H9 (cell line): ENCODE measurements at regions not wholly inside any gene's neighbourhood (a gene's known extent, or its start where the extent isn't known, plus 50 kb on each side); places are given as distances from the start of the nearest gene placed in this dataset.

ENCODE experiments used
- DNase-seq: peaks from one replicate; pipeline ENCODE4 v3.0.0-alpha.2; 2017
- H2AFZ ChIP-seq: one replicate; pipeline ENCODE4 v1.6.1; 2013; ENCODE audit warnings: mild to moderate bottlenecking, low read length, control low read depth, moderate library complexity
- H2AK5ac ChIP-seq: 2 replicates; pipeline ENCODE4 v1.6.1; 2013; ENCODE audit warnings: low read length, control low read depth, mixed read lengths; ENCODE audit not compliant: insufficient read length
- H2BK120ac ChIP-seq: one replicate; pipeline ENCODE4 v1.6.1; 2013; ENCODE audit warnings: low read depth, mild to moderate bottlenecking, low read length, control low read depth, inconsistent platforms; ENCODE audit not compliant: poor library complexity, severe bottlenecking
- H2BK12ac ChIP-seq: 2 replicates; pipeline ENCODE4 v1.6.1; 2013; ENCODE audit warnings: low read length, control low read depth, mixed read lengths, low read depth; ENCODE audit not compliant: insufficient read length
- H2BK15ac ChIP-seq: 2 replicates; pipeline ENCODE4 v1.6.1; 2013; ENCODE audit warnings: low read depth, low read length, control low read depth
- H2BK20ac ChIP-seq: one replicate; pipeline ENCODE4 v1.6.1; 2013; ENCODE audit warnings: low read depth, mild to moderate bottlenecking, low read length, control low read depth, inconsistent platforms; ENCODE audit not compliant: poor library complexity, severe bottlenecking
- H2BK5ac ChIP-seq: 2 replicates; pipeline ENCODE4 v1.6.1; 2013; ENCODE audit warnings: low read length, control low read depth, mixed read lengths; ENCODE audit not compliant: insufficient read length
- H3K14ac ChIP-seq: 2 replicates; pipeline ENCODE4 v1.6.1; 2013; ENCODE audit warnings: low read length, control low read depth; ENCODE audit not compliant: insufficient read depth
- H3K18ac ChIP-seq: 2 replicates; pipeline ENCODE4 v1.6.1; 2013; ENCODE audit warnings: low read depth, mild to moderate bottlenecking, mixed read lengths, low read length, control low read depth; ENCODE audit not compliant: insufficient read length
- H3K23ac ChIP-seq: 2 replicates; pipeline ENCODE4 v1.6.1; 2013; ENCODE audit warnings: low read length, control low read depth, mixed read lengths, low read depth; ENCODE audit not compliant: insufficient read length
- H3K23me2 ChIP-seq: 2 replicates; pipeline ENCODE4 v1.6.1; 2013; ENCODE audit warnings: low read depth, mild to moderate bottlenecking, mixed read lengths, low read length, control low read depth; ENCODE audit not compliant: insufficient read length, poor library complexity, severe bottlenecking
- H3K27ac ChIP-seq: 2 replicates; pipeline ENCODE4 v1.5.1; 2013; ENCODE audit warnings: low read length, control low read depth, mixed read lengths, low read depth; ENCODE audit not compliant: insufficient read length
- H3K27me3 ChIP-seq: 2 replicates; pipeline ENCODE4 v1.6.1; 2013; ENCODE audit warnings: low read length, control low read depth, inconsistent platforms; ENCODE audit not compliant: insufficient read depth
- H3K4ac ChIP-seq: 2 replicates; pipeline ENCODE4 v1.6.1; 2013; ENCODE audit warnings: low read depth, mild to moderate bottlenecking, control low read depth, inconsistent platforms, low read length, moderate library complexity
- H3K4me1 ChIP-seq: 2 replicates; pipeline ENCODE4 v1.6.1; 2013; ENCODE audit warnings: low read length, control low read depth, inconsistent platforms; ENCODE audit not compliant: insufficient read depth
- H3K4me2 ChIP-seq: 2 replicates; pipeline ENCODE4 v1.6.1; 2013; ENCODE audit warnings: low read length, control low read depth, mixed read lengths; ENCODE audit not compliant: insufficient read length, insufficient read depth
- H3K56ac ChIP-seq: 2 replicates; pipeline ENCODE4 v1.6.1; 2013; ENCODE audit warnings: low read depth, mild to moderate bottlenecking, mixed read lengths, low read length, control low read depth; ENCODE audit not compliant: insufficient read length
- H3K79me1 ChIP-seq: 2 replicates; pipeline ENCODE4 v1.6.1; 2013; ENCODE audit warnings: low read depth, mild to moderate bottlenecking, moderate library complexity, low read length, control low read depth, inconsistent platforms; ENCODE audit not compliant: insufficient read depth, poor library complexity, severe bottlenecking
- H3K79me2 ChIP-seq: 2 replicates; pipeline ENCODE4 v1.6.1; 2013; ENCODE audit warnings: low read length, control low read depth, inconsistent platforms; ENCODE audit not compliant: insufficient read depth
- H3K9ac ChIP-seq: 2 replicates; pipeline ENCODE4 v1.6.1; 2013; ENCODE audit warnings: low read length, control low read depth, mixed read lengths; ENCODE audit not compliant: insufficient read length; ENCODE audit errors: extremely low read depth
- H3K9me3 ChIP-seq: one replicate; pipeline ENCODE4 v1.6.1; 2013; ENCODE audit warnings: low read depth, low read length, inconsistent platforms; ENCODE audit not compliant: control insufficient read depth
- H3T11ph ChIP-seq: one replicate; pipeline ENCODE4 v1.6.1; 2013; ENCODE audit warnings: mild to moderate bottlenecking, low read length, control low read depth, inconsistent platforms
- H4K20me1 ChIP-seq: one replicate; pipeline ENCODE4 v1.6.1; 2013; ENCODE audit not compliant: control insufficient read depth, insufficient read length, insufficient read depth
- H4K5ac ChIP-seq: 2 replicates; pipeline ENCODE4 v1.6.1; 2013; ENCODE audit warnings: low read depth, mild to moderate bottlenecking, mixed read lengths, low read length, control low read depth; ENCODE audit not compliant: insufficient read length
- H4K8ac ChIP-seq: replicated peaks from 2 replicates; pipeline ENCODE4 v1.6.1; 2013; ENCODE audit warnings: low read length, control low read depth, mixed read lengths, low read depth; ENCODE audit not compliant: insufficient read length
- H4K91ac ChIP-seq: 2 replicates; pipeline ENCODE4 v1.6.1; 2013; ENCODE audit warnings: low read depth, mild to moderate bottlenecking, moderate library complexity, mixed read lengths, low read length, control low read depth; ENCODE audit not compliant: insufficient read length
- H3K27ac Mint-ChIP-seq, 3 experiments: 2 replicates in 2 of 3; 3 replicates in 1 of 3; pipeline ENCODE4 v1.8.0; 2020 to 2021; ENCODE audit warnings: mixed read lengths in 3 of 3, mild to moderate bottlenecking in 1 of 3, moderate library complexity in 1 of 3
- H3K27me3 Mint-ChIP-seq: 2 replicates; pipeline ENCODE4 v1.8.0; 2021; ENCODE audit warnings: low read depth, mild to moderate bottlenecking, moderate library complexity, mixed read lengths
- H3K36me3 Mint-ChIP-seq, 3 experiments: 2 replicates in 2 of 3; 3 replicates in 1 of 3; pipeline ENCODE4 v1.8.0; 2020 to 2021; ENCODE audit warnings: low read depth in 3 of 3, mixed read lengths in 3 of 3; ENCODE audit not compliant: insufficient read depth in 1 of 3
- H3K4me1 Mint-ChIP-seq, 2 experiments: 2 replicates each; pipeline ENCODE4 v1.8.0; 2020; ENCODE audit warnings: mixed read lengths in 2 of 2
- H3K4me3 Mint-ChIP-seq, 2 experiments: 2 replicates in 1 of 2; 3 replicates in 1 of 2; pipeline ENCODE4 v1.8.0; 2020 to 2021; ENCODE audit warnings: mild to moderate bottlenecking in 2 of 2, mixed read lengths in 2 of 2, moderate library complexity in 1 of 2
- H3K9me3 Mint-ChIP-seq, 2 experiments: 2 replicates in 1 of 2; 3 replicates in 1 of 2; pipeline ENCODE4 v1.8.0; 2020; ENCODE audit warnings: mild to moderate bottlenecking in 2 of 2, mixed read lengths in 2 of 2, moderate library complexity in 1 of 2
- WGBS: extraction: QIAGEN DNeasy Blood & Tissue Kit; methylation state at CpG from one replicate; pipeline ENCODE4 v1.1.7; 2013; ENCODE audit warnings: missing lambda C conversion rate, low lambda C conversion rate, mixed read lengths; ENCODE audit not compliant: insufficient read length; ENCODE audit errors: extremely low coverage; 5-methylcytosine and 5-hydroxymethylcytosine counted together
- TF ChIP-seq, protein P1 (sequence below): fragments of 200-600 bp; sonication (generic); conservative IDR thresholded peaks from 3 replicates; pipeline ENCODE4 v1.8.0; 2021; ENCODE audit warnings: antibody characterized with exemption, mild to moderate bottlenecking

DNA sequence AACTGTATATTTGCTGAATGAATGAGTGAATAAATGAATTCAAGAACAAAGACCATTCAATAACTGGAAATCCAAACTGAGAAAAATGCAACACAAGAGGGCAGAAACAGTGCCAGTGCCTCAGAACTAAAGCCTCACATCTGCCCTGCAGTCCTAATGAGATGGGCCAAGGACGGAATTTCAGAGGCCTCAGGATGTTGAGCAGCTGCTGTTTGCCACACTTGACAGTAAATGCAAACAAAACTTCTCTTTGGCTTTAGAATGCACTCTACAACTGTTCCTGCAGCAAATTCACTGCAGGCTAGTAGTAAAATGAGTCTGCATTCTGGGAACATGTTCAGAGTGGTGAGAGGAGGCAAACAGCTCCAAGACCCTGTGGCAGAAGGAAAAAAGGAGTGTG lies 177.6 kb upstream of the LRFN2 start:
- no peak overlapping the region for H3T11ph ChIP-seq
- no peaks in the 10 kb centered on the region for H3K36me3 Mint-ChIP-seq
- H3K27ac Mint-ChIP-seq, result no peak overlapping the region
- H3K56ac ChIP-seq, result no peak overlapping the region
- no peak overlapping the region for H2BK5ac ChIP-seq
- no peak overlapping the region for H3K9ac ChIP-seq
- H3K18ac ChIP-seq, result no peak overlapping the region
- H3K27me3 Mint-ChIP-seq, result peaks cover 14% of the 10 kb centered on the region
- no peak overlapping the region for H3K23ac ChIP-seq
- H3K79me2 ChIP-seq, result no peaks in the 10 kb centered on the region
- no peaks in the 10 kb centered on the region; a peak in 1 of 5 replicates for H3K9me3 Mint-ChIP-seq
- H2AK5ac ChIP-seq, result no peak overlapping the region
- no peak overlapping the region for H2BK12ac ChIP-seq
- no peaks in the 10 kb centered on the region for H3K23me2 ChIP-seq
- H4K8ac ChIP-seq, result no peak overlapping the region
- DNase-seq, result no peak
- H3K9me3 ChIP-seq, result no peaks in the 10 kb centered on the region
- H2AFZ ChIP-seq, result no peak overlapping the region
- TF ChIP-seq, protein P1, sequence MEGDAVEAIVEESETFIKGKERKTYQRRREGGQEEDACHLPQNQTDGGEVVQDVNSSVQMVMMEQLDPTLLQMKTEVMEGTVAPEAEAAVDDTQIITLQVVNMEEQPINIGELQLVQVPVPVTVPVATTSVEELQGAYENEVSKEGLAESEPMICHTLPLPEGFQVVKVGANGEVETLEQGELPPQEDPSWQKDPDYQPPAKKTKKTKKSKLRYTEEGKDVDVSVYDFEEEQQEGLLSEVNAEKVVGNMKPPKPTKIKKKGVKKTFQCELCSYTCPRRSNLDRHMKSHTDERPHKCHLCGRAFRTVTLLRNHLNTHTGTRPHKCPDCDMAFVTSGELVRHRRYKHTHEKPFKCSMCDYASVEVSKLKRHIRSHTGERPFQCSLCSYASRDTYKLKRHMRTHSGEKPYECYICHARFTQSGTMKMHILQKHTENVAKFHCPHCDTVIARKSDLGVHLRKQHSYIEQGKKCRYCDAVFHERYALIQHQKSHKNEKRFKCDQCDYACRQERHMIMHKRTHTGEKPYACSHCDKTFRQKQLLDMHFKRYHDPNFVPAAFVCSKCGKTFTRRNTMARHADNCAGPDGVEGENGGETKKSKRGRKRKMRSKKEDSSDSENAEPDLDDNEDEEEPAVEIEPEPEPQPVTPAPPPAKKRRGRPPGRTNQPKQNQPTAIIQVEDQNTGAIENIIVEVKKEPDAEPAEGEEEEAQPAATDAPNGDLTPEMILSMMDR, result no peak
- no peak overlapping the region for H4K91ac ChIP-seq
- H4K20me1 ChIP-seq, result no peaks in the 10 kb centered on the region
- H3K14ac ChIP-seq, result no peak overlapping the region
- H2BK15ac ChIP-seq, result no peak overlapping the region
- no peak overlapping the region for H3K27ac ChIP-seq
- H3K79me1 ChIP-seq, result no peaks in the 10 kb centered on the region
- no peak overlapping the region for H3K4me2 ChIP-seq
- H3K4me3 Mint-ChIP-seq, result no peak overlapping the region
- no peak overlapping the region for H3K4ac ChIP-seq
- H3K4me1 ChIP-seq, result no peaks in the 10 kb centered on the region
- no CpG with 5 or more reads among the region's 1 CpG for WGBS
- H3K27me3 ChIP-seq, result no peaks in the 10 kb centered on the region
- H4K5ac ChIP-seq, result no peak overlapping the region
- H2BK120ac ChIP-seq, result no peak overlapping the region
- no peak overlapping the region for H2BK20ac ChIP-seq
- peaks cover 0 to 6% of the 10 kb centered on the region in 2 experiments; a peak in 2 of 4 replicates for H3K4me1 Mint-ChIP-seq
